ENCODE measurements at regions not wholly inside any gene's neighbourhood (a gene's known extent, or its start where the extent isn't known, plus 50 kb on each side); places are given as distances from the start of the nearest gene placed in this dataset.

DNA sequence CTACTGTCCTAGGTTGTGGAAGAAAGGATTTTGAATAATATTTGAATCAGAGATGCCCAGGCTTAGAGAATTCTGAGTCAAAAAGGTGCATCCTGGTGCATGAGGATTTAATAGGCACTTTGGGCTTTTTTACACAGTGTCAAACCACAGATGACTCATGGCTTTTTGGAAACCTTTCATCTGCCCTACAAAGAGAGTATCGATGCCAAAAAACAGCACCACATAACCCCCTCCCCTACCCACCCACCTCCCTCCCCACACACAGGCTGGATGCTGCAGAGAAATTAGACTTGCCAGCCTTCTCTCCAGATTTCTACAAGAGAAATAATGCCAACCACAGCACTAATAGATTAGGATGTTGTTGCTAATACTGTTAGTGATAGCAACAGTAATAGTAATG lies 779.3 kb downstream of the NLGN4X start:
- TF ChIP-seq, protein P1, sequence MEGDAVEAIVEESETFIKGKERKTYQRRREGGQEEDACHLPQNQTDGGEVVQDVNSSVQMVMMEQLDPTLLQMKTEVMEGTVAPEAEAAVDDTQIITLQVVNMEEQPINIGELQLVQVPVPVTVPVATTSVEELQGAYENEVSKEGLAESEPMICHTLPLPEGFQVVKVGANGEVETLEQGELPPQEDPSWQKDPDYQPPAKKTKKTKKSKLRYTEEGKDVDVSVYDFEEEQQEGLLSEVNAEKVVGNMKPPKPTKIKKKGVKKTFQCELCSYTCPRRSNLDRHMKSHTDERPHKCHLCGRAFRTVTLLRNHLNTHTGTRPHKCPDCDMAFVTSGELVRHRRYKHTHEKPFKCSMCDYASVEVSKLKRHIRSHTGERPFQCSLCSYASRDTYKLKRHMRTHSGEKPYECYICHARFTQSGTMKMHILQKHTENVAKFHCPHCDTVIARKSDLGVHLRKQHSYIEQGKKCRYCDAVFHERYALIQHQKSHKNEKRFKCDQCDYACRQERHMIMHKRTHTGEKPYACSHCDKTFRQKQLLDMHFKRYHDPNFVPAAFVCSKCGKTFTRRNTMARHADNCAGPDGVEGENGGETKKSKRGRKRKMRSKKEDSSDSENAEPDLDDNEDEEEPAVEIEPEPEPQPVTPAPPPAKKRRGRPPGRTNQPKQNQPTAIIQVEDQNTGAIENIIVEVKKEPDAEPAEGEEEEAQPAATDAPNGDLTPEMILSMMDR (IDR thresholded peaks at IDR 0.05): no peak
- no peak for TF ChIP-seq POLR2A (IDR thresholded peaks at IDR 0.05)

Measured in uterus (tissue), 2 donors.